C4-2B (cell line): ENCODE measurements at regions not wholly inside any gene's neighbourhood (a gene's known extent, or its start where the extent isn't known, plus 50 kb on each side); places are given as distances from the start of the nearest gene placed in this dataset.

Source experiments
- CTCF ChIP-seq: fragments of 450-650 bp; conservative IDR thresholded peaks from 2 replicates; pipeline ENCODE4 v1.5.1; 2017; ENCODE audit warnings: mild to moderate bottlenecking
- ZFX ChIP-seq: fragments of 450-650 bp; IDR thresholded peaks from 2 replicates; pipeline ENCODE4 v1.6.1; 2017

- TF ChIP-seq CTCF (no peak), ZFX (no peak)
Observed at GRCh38 chrX:45553417-45553816, 352.7 kb upstream of the DIPK2B start.
